ENCODE measurements at regions not wholly inside any gene's neighbourhood (a gene's known extent, or its start where the extent isn't known, plus 50 kb on each side); places are given as distances from the start of the nearest gene placed in this dataset.

DNA sequence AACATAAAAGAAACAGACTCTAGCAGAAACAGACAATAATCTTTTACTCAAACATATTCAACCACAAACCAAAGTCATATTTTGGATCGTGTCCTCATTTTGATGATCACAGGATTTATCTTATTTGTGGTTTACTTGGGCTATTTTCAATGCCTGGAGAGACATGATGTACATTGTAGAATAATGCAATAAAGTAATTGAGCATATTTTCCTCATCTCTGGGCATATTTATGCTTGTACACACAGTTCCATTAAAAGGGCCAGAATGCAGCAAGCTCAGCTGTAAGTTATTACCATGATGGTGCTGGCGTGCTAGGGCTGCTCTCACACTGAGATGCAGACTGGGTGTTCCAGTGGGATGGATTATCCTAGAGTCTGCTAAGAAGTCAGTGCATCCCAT, 456.7 kb downstream of the TLE4 start:
- DNase-seq = no peak

DNA sequence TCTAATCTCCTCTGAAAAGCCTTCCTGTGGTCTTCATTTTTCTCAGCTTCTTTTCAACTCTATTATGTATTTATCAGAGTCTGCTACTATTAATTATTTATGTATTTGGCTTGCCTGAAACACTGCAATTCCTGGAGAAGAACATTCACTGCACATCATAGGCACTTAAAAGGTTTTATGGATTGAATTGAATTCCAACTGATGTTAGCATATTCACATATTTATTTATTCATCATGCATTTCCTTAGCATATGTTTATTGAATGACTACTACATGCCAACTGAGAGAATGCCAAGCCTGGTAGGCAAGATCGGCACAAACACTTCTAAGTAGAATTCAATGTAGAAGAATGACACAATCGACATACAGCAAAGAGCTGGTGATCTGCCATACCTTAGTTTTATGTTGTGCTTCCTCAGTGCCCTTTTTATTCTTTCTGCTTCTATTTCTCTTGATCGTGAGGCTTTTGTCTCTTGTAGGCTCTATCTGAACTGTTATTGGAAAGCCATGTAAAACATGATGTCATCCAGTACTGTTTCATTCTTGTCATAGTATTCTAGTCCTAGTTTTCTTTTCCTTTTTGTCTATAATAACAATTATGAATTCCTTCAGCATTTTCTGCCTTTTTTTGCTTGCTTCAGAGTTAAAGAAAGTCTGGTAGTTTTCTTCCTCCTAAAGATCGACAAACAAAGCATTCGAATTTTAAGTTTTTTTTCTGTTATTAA, 454.2 kb downstream of the TLE4 start:
- no peak for DNase-seq

DNA sequence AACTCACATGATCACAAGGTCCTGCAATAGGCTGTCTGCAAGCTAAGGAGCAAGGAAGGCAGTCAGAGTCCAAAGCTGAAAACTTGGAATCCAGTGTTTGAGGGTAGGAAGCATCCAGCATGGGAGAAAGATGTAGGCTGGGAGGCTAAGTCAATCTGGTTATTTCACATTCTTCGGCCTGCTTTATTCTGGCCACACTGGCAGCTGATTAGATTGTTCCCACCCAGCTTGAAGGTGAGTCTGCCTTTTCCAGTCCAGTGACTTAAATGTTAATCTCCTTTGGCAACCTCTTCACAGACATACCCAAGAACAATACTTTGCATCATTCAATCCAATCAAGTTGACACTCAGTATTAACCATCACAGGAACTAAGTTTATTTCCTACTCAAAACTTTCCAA, 453.4 kb downstream of the TLE4 start:
- no peak for DNase-seq

DNA sequence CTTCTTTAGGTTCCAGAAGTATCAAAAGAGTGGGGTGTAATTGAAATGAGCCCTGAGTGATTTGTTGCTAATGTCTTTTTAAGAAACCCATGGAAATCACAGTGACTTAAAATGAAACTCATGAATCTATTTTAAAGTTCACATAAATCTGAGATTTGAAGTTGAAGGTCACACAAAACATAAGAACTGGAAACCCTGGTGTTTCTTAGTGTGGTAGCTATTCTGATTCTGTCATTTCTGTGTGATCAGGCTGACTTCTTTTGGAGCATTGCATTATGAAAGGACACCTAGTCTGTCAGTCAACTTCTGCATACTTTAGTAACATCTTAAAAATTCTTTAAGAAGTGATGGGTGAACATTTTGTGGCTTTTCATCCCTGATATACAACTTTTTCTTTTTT, 448.8 kb downstream of the TLE4 start:
- DNase-seq = no peak

DNA sequence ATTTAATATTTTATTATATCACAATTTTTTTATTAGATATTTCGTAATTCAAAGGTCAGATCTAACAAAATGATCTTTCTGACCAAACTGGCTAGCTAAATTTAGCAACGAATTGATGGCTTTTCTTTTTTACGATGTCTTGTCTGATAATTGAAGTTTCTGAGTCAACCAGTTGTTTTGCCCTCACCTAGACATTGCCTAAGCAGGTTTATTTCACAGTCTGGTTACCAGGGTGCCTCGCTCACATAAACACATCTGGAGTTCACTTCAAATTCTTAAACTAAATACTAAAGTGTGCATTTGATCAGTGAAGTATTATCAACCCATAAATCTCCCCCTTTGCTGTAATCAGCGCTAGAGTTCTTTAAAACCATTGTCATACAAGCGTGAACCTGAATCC, 448.3 kb downstream of the TLE4 start:
- DNase-seq = no peak

DNA sequence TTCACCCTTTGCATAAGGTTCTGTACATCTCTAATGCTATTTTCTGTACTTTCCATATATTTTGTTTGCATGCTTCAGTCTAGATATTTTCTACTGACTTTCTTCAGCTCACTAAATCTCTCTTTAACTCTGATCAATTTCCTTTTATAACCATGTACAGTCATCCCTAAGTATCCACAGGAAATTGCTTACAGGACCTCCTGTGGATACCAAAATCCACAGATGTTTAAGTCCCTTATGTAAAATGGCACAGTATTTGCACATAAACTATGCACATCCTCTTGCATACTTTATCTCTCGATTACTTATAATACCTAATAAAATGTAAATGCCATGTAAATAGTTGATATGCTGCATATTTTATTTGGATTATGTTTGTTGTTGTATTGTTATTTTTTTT, 442.1 kb downstream of the TLE4 start:
- no peak for DNase-seq

DNA sequence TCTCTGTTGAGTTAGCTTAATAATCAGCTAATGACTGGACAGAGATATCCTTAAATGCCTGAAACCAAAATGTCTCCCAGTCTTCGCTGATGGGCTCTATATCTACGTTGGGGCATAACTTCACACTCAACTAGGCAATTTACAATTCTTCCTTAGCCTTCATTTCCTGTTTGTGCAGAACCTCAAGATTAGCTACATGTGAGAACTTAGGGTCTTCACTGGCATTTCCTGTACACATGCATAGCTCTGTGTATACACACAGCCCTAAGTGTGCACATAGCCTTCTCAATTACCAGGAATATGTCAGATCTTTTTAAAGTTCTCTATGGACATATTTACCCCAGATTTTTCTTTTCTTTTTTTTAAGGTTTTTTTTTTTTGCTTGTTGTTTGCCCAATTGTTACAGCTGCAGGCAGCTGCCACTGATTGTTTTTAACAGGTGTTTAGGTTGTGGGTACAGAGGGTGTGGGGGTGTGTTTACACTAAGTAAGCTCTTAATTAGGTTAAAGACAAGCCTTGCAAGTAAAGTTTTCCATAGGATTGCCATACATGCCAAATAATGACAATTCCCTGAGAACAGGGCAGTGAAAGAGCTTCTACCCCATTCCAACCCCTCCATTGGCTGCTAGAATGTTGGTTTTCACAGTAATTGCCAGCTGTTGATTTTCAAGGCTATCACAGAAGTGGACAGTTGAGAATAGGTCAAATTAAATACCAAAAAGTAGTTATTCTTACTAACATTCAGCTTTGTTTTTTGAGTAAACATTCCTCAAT, 441.0 kb downstream of the TLE4 start:
- DNase-seq = no peak

DNA sequence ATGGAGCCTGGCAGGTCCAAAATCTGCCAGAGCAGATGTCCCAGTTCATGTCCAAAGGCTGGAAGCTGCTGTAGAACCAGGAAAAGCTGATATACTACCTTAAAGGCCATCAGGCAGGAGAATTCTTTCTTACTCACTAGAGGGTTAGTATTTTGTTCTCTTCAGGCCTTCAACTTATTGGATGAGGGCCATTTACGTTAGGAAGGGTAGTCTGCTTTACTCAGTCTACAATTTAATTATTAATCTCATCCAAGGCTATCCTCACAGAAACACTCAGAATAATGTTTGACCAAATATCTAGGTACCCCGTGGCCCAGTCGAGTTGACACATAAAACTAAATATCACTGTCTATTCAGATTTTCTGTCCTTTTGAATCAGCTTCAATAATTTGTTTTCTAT, 437.4 kb downstream of the TLE4 start:
- DNase-seq = no peak

DNA sequence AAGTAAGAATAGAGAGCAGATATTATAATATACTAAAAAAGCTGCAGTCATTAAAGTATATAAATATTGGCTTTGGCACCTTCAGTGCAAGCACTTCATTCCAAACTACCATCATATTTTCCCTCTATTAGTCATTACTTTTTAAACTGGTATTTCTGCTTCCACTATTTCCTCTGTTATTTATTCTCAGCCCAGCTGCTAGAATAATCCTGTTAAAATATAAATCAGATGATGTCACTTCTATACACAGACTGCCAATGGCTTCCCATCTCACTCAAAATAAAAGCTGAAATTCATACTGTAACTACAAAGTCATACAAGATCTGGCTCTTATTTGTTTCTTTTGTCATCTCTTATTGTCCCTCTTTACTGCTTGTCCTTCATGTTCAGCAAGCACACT, 432.9 kb downstream of the TLE4 start:
- no peak for DNase-seq

DNA sequence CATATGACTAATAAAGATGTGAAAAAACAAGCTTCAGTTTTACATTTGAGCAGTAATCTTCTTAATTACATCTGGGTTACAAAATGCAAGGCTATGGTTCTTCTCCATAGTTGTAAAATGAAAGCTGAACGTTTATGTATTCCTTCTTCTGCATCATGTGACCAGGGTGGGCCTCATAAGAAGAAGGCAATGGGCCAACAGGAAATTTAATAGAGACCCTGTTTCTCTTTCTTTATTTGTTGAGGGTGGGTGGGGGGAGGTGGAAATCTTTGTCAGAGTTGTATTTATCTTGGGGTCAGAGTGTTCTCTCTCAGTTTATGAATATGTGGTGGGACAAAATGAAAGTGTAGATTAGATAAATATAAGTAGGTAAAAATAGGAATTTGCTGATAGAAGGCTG, 418.8 kb downstream of the TLE4 start:
- DNase-seq = no peak

DNA sequence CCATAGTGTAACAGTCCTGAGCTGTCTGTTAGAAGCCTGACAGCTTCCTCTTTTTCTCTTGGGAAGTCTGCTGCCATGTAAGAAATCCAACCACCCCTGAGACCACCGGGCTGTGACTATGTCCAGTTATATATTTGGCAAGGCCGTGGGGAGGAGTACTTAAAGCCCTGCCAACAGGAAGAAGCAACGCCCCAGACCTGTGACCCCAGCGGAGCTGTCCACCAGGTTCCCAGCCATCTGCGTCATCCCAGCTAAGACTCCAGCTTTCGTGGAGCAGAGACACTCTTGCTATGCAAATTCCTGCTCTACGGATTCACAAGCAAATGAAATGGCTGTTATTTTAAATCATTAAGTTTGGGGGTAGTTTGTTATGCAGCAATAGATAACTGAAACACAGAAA, 417.3 kb downstream of the TLE4 start:
- DNase-seq = no peak

DNA sequence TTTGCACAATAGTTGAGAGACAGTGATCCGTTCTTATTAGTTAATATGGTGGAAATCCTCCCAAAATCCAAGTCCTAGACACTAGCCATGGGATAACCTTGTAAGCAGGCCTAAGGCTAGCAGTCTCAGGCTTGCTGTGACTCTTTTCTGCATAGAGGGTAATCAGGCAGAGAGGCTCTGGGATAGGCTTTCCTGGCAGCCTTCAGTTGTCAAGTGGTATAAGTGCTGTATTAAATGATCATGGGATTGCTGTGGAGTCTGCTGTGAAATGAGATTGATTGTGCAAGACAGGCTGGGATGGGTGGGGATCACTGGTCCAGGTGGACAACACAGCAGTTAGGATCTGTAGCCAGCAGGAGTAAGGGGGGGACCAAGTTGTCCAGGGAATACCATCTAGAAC, 416.4 kb downstream of the TLE4 start:
- no peak for DNase-seq

DNA sequence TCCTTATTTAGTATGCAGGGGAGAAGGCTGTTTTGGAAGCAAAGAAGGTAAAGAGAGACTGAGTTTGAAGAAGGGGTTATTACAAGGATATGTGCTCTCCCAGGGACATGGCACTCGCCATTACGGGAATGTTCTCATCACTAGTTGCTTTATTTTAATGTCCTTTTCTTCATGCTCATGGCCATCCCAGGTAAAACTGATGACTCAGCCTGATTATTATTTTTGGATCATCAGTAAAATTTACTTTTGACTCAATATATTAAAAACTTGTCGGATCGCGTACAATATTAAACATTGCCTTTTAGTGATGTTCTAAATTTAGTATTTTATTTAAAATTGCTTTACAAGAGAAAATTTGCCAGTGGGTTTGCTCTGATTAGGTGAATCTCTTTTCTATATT, 414.7 kb downstream of the TLE4 start:
- DNase-seq = no peak

DNA sequence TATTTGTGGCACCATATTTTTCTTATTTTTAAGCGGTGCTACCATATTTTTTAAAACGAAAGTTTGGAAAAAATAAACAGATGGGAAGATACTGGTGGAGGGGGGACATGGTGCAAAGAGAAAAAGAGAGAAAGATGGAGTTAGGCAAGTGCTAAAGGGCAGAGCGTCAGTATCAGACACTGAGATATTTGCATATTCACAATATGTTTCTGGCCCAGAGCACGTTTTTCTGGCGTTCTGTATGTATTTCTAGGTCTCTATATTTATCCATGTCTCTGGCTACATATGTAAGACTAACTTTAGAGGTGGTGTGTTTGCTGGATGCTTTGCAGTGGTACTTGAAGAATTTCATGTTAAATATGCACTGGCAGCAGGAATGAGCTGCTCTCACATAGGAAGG, 414.0 kb downstream of the TLE4 start:
- DNase-seq = no peak

DNA sequence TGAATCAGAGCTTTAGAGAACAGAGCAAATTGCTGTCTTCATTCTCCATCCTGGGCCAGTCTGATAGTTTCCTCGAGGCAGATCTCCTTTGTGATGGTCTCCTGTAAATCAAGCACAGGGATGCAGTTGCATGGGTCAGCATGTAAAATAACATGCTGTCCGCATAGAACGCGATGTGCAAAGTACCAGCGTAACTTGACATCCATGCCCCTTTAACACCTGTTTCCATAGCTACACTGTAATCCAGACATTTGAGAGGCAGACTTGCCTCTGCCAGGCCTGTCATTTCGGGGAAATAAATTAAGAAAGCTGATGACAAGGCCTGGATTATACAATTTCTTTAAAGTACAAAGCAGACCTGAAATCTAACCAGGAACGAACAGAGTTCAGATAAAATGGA, 413.5 kb downstream of the TLE4 start:
- no peak for DNase-seq

DNA sequence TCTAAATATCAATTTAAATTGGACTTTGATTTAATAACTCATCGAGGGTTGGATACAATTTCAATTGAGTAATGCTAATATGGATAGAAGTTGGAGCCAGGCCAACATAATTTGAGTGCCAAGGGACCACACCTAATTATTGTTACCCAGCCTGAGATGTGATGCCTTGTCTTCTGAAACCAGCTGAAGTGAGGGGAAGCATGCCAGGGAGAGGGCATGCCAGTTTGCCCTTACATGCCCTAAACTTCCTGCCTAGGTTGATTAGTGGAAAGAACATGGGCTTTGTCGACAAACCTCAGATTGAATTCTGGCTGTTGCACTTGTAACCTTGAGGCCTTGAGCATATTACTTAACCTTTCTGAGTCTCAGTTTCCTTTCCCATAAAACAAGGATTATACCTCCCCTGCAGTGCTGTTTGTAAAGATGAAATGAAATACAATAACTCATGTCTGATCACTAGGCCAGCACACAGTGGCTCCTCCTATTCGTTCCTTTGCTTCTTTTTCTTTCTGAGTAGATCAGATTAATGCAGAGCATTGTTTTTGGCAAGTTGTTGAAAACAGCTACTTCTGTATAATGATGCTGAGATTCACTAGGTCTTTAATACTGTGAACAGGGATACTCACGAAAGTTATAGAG, 412.8 kb downstream of the TLE4 start:
- DNase-seq = no peak

DNA sequence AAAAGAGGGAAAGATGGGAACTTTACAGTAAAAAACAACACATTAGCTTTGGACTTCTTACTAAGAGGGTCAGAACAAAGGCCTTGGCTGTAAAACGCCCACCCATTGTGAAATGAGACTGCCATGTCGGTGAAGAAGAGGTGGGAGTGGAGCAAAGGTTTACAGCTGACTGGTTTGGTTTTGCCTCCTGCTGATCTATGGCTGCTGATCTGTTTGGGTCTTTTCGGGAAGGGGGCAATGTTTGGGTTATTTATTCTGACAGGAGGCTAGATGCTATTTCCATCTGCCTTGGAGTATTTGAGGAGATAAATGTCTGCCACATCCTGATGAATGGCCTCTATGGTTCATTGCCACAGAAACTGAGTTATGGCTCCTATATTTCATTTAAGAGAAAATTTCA, 408.7 kb downstream of the TLE4 start:
- DNase-seq = no peak

DNA sequence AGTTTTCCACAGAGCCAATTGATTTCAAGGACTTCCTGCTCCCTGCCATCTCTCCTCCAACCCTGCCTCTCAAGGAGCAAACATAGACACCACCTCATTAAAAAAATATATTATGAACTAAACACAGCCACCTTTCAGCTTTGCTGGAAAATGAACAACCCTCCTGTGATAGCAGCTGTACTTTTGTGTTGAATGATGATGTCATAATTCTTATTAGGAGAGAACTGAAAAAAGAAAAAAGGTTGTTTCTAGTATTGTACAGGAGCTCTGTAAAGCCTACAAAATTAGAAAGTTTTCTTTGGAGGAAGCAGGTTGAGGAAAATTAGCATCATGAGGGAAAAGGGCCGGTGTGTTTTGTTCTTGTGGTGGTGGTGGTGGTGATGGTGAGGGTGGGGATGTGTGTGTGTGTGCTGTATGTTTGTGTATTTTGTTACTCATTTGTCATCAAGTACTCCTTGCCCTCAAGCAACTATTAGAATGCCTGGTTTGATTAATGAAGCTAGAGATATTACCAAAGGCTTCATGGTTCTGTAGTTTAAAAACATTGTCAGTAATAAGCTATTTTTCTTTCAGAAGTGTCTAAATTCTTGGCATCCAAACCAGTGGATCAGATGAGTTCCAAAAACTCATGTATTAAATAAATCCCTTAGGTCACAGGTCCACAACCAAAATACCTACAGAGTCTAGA, 405.9 kb downstream of the TLE4 start:
- no peak for DNase-seq

DNA sequence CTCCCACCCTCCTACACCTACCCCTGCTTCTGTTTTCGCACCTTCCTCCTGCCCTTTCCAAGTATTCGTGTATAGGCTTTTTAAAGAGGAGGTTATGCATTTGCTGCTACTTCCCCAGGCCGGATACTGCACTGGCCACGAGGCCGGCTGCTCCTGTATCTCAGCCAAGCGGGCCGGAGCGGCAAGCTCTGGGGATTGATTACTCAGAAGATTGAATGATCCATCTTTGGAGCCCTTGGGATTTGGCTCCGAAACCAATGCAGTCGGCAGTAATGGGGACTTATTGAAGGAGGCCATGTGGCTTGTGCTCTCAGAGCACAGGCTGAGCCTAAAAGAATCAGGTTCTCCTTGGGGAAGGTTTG, 405.3 kb downstream of the TLE4 start:
- DNase-seq = no peak

DNA sequence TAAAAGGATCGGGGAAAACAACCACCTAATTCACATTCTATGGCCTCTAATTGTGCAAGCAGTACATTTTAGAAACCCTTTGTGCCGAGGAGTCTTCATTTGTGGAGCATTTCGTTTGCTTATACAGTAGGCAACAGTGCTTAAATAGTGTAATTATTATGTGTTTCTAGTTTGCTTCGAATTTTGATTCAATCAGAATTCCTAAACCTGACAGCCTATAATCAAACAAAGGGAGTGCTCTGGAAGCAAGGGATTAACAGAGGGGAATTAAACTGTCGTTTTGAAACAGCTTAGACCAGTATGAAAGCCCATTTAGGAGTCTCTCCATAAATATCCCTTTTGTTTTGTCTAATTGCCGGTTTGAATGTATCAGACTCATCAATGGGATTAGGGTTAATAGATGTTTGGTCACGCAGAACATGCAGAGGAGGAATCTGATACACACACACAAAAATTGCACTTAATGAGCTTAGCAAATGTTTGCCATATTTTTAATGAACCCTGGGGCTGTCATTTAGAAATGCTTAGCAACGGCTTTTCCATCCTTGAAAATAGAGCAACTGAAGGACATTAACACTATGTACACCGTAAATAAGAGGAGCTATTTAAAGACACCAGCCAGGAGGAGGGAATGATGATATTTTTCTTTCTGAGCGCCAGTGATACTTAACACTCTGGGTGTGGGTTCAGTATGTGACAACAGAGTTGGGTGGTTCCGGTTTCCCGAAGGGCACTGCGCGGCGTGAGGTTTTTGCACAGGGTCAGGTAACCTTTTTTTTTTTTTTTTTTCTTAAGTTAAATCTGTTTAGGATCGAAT, 404.7 kb downstream of the TLE4 start:
- no peak for DNase-seq

DNA sequence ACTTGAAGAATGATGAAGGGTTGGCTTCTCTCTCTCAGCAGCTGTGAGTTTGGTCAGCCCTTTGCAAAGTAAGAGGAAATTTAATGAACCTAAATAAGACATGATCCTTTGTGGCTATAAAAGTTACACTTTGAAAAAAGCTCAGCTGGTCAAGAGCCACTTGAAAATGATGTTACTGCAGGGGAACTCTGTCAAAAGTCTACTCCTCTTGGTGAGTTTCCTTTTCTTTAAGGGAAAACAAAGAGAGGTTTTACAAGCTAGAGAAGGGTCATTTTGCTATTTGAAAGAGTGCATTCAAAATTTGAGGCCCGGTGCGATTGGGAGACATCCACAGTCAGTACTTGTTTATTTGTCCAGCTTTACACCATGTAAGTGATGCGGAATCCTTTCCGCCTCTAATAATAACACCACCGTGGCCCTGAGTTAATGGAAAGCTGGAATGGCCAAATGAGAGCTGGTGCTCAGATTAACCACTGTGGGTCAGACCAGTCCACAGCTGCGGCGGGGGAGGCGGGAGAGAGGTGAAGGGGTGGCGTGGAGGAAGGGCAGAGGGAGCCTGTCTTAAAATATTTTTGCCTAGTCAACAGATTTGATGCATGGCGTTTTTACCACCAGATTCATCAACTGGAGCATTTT, 404.0 kb downstream of the TLE4 start:
- DNase-seq = no peak

DNA sequence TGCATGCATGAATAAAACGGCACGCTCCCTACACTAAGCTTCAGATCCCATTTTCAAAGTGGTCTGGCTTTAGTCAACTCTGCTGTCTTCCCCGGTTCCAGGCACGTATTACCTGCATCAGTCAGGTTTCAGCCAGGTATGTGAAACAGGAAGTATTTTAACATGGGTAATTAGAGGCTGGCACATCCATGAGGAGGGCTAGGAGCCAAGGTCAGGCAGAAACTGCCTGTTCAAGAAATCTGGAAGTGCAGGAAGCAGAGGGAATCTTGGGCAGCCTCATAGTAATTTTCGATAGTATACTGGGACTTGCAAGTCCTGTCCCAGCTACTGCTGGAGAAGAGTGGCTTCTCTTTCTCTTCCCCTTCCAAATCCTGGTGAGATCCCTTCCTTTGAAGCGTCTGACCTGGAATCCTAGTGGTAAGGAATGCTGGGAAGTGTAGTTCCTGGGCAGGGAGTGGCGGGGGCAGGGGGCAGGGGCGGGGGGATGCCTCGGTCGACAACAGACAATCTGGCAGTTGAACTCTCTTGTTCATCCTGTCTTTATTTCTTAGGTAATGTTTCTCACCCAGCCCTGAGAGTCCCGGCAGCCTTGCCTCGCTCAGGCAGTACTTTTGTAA, 403.1 kb downstream of the TLE4 start:
- DNase-seq = no peak

All from NCI-H446 (cell line).